Adrenal gland (tissue), 5 donors: ENCODE measurements at regions not wholly inside any gene's neighbourhood (a gene's known extent, or its start where the extent isn't known, plus 50 kb on each side); places are given as distances from the start of the nearest gene placed in this dataset.
"Not testable (repeated sequence)": the region's sequence is repeated elsewhere in the genome, so short reads cannot be mapped to it uniquely, and the experiment has no call there.

Experiments
- POLR2A ChIP-seq, 2 donors: fragments of 450-650 bp; IDR thresholded peaks; one replicate each; pipeline ENCODE4 v1.6.1; 2017; ENCODE audit warnings: antibody characterized with exemption in 2 of 2, mild to moderate bottlenecking in 2 of 2, moderate library complexity in 1 of 2
- TF ChIP-seq, protein P1 (sequence below), 6 experiments: fragments of 450-650 bp in 4 of 6; fragments of 200-600 bp in 2 of 6; sonication (generic) in 1 of 6; IDR thresholded peaks; 1 replicate in 5 of 6; 2 replicates in 1 of 6; pipeline versions ENCODE4 v1.5.1 to v1.8.0; 2016 to 2021; ENCODE audit warnings: antibody characterized with exemption in 6 of 6, mild to moderate bottlenecking in 2 of 6, moderate library complexity in 1 of 6
- donor health status: DM: no; HTN: no; CAD: no.

DNA sequence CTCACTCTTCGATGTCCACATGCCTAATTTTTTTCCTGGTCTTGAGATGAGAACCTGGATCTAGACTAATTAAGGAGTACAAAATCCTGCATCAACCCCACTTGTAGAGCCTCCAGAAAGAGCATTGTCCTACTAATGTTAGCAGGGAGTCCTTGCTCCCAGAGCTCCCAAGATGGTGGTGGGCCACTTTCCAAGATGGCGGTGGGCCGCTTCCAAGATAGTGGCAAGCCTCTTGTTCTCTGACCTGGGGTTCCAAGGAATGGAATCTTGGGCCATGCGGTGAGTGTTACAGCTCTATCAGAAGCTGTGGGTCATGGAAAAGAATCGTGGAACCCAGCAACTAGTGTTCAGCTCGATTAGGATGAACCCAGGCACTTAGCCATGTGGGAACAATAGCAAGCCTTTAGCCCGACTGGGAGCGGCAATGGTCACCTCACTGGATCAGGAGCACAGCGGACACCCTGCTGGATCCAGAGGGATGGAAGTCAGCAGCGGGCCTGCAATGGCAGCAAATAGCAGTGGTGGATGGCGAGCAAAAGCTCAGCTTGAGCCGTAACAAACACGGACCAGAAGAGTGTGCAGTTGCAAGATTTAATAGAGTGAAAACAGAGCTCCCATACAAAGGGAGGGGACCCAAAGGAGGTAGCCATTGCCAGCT lies 1997.5 kb upstream of the RAG2 start:
- TF ChIP-seq, protein P1, sequence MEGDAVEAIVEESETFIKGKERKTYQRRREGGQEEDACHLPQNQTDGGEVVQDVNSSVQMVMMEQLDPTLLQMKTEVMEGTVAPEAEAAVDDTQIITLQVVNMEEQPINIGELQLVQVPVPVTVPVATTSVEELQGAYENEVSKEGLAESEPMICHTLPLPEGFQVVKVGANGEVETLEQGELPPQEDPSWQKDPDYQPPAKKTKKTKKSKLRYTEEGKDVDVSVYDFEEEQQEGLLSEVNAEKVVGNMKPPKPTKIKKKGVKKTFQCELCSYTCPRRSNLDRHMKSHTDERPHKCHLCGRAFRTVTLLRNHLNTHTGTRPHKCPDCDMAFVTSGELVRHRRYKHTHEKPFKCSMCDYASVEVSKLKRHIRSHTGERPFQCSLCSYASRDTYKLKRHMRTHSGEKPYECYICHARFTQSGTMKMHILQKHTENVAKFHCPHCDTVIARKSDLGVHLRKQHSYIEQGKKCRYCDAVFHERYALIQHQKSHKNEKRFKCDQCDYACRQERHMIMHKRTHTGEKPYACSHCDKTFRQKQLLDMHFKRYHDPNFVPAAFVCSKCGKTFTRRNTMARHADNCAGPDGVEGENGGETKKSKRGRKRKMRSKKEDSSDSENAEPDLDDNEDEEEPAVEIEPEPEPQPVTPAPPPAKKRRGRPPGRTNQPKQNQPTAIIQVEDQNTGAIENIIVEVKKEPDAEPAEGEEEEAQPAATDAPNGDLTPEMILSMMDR (IDR thresholded peaks at IDR 0.05): not testable (repeated sequence)
- not testable (repeated sequence) for TF ChIP-seq POLR2A (IDR thresholded peaks at IDR 0.05)
